ENCODE measurements at regions not wholly inside any gene's neighbourhood (a gene's known extent, or its start where the extent isn't known, plus 50 kb on each side); places are given as distances from the start of the nearest gene placed in this dataset.

GRCh38 chr2:48819206-48819735, 63.7 kb upstream of the LHCGR start:
- Histone ChIP-seq H3K36me3 (no peaks in the 10 kb centered on the region), H3F3A (ENCODE audit: low read depth) (no peaks in the 10 kb centered on the region), H3K27me3 (no peaks in the 10 kb centered on the region), H3K4me3 (no peak overlapping the region), H3K4me1 (no peaks in the 10 kb centered on the region), H4K20me1 (ENCODE audit: low read depth) (no peaks in the 10 kb centered on the region), H3K9me3 (ENCODE audit: low read depth) (no peaks in the 10 kb centered on the region), H3K27ac (no peak overlapping the region), H3K79me2 (ENCODE audit: low read depth) (no peaks in the 10 kb centered on the region), H2AFZ (replicated peaks) (no peak overlapping the region), H3K9ac (no peak overlapping the region), H3K4me2 (no peak overlapping the region)
- DNase-seq (ENCODE audit: low spot score) = no peak
- Mint-ChIP-seq H3K27ac (no peak overlapping the region), H3K9me3 (no peaks in the 10 kb centered on the region), H3K36me3 (no peaks in the 10 kb centered on the region), H3K27me3 (ENCODE audit: insufficient read depth, low read depth) (no peaks in the 10 kb centered on the region), H3K4me1 (peaks cover 6% of the 10 kb centered on the region), H3K4me3 (no peak overlapping the region)
- TF ChIP-seq CTCF (IDR thresholded peaks at IDR 0.05) (no peak), EZH2 (IDR thresholded peaks at IDR 0.05) (no peak), EZH2phosphoT487 (IDR thresholded peaks at IDR 0.05) (no peak)

- no peak for DNase-seq (ENCODE audit: low spot score)
- H3K79me2 ChIP-seq (ENCODE audit: low read depth) = no peaks in the 10 kb centered on the region
- H3K4me3 ChIP-seq = no peak overlapping the region
- no peak for TF ChIP-seq EZH2 (IDR thresholded peaks at IDR 0.05)
- TF ChIP-seq CTCF (IDR thresholded peaks at IDR 0.05) = no peak
- no peak for TF ChIP-seq EZH2phosphoT487 (IDR thresholded peaks at IDR 0.05)
- Mint-ChIP-seq H3K9me3 (no peaks in the 10 kb centered on the region), H3K27me3 (ENCODE audit: insufficient read depth, low read depth) (peaks cover 2% of the 10 kb centered on the region), H3K4me3 (no peak overlapping the region), H3K27ac (no peak overlapping the region), H3K4me1 (peaks cover 6% of the 10 kb centered on the region), H3K36me3 (no peaks in the 10 kb centered on the region)
- H3K4me1 ChIP-seq = no peaks in the 10 kb centered on the region
- H3K4me2 ChIP-seq = no peak overlapping the region
- H3K36me3 ChIP-seq = no peaks in the 10 kb centered on the region
- no peak overlapping the region for H3K27ac ChIP-seq
- H4K20me1 ChIP-seq (ENCODE audit: low read depth) = no peaks in the 10 kb centered on the region
- no peak overlapping the region for H3K9ac ChIP-seq
- H3F3A ChIP-seq (ENCODE audit: low read depth) = no peaks in the 10 kb centered on the region
- H3K9me3 ChIP-seq (ENCODE audit: low read depth) = no peaks in the 10 kb centered on the region
- no peak overlapping the region for H2AFZ ChIP-seq (replicated peaks)
- no peaks in the 10 kb centered on the region for H3K27me3 ChIP-seq
Measured at GRCh38 chr2:48817355-48817754, 61.8 kb upstream of the LHCGR start.

- TF ChIP-seq EZH2phosphoT487 (IDR thresholded peaks at IDR 0.05) = no peak
- TF ChIP-seq CTCF (IDR thresholded peaks at IDR 0.05) = no peak
- TF ChIP-seq EZH2 (IDR thresholded peaks at IDR 0.05) = no peak
- Mint-ChIP-seq H3K27ac (no peak overlapping the region), H3K4me1 (no peaks in the 10 kb centered on the region), H3K27me3 (ENCODE audit: insufficient read depth, low read depth) (peaks cover 2% of the 10 kb centered on the region), H3K4me3 (no peak overlapping the region), H3K9me3 (no peaks in the 10 kb centered on the region), H3K36me3 (no peaks in the 10 kb centered on the region)
- H3F3A ChIP-seq (ENCODE audit: low read depth) = no peaks in the 10 kb centered on the region
- no peak for DNase-seq (ENCODE audit: low spot score)
- no peaks in the 10 kb centered on the region for H3K9me3 ChIP-seq (ENCODE audit: low read depth)
- H4K20me1 ChIP-seq (ENCODE audit: low read depth) = no peaks in the 10 kb centered on the region
- H3K79me2 ChIP-seq (ENCODE audit: low read depth) = no peaks in the 10 kb centered on the region
- no peak overlapping the region for H3K4me2 ChIP-seq
- H3K27me3 ChIP-seq = no peaks in the 10 kb centered on the region
- no peaks in the 10 kb centered on the region for H3K4me1 ChIP-seq
- H2AFZ ChIP-seq (replicated peaks) = no peak overlapping the region
- H3K27ac ChIP-seq = no peak overlapping the region
- no peak overlapping the region for H3K4me3 ChIP-seq
- H3K36me3 ChIP-seq = no peaks in the 10 kb centered on the region
- H3K9ac ChIP-seq = no peak overlapping the region
Measured at GRCh38 chr2:48812416-48812815, 56.9 kb upstream of the LHCGR start.

All from neural progenitor cell (in vitro differentiated cells).